Forelimb muscle (tissue), 1 donor: ENCODE measurements at regions not wholly inside any gene's neighbourhood (a gene's known extent, or its start where the extent isn't known, plus 50 kb on each side); places are given as distances from the start of the nearest gene placed in this dataset.
"Not testable (repeated sequence)": the region's sequence is repeated elsewhere in the genome, so short reads cannot be mapped to it uniquely, and the experiment has no call there.

Source experiments
- DNase-seq: peaks from one replicate; pipeline ENCODE4 v3.0.0-alpha.2; 2013; ENCODE audit warnings: low read depth

DNA sequence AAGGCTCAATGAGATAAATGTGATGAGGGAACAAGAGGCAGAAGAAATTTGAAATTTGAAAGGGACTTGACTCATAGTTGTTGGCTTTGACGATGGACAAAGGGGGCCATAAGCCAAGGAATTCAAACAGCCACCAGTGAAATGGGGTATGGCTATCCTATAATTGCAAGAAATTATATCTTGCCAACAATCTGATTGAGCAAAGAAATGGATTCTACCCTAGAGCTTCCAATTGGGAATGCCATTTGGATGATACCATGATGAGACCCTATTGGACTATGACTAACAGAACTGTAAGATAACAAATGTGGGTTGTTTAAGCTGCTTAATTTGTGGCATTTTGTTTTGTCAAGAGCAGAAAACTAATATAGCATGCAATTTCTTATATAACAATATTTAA lies 270.1 kb upstream of the ARSJ start:
- DNase-seq, result no peak

DNA sequence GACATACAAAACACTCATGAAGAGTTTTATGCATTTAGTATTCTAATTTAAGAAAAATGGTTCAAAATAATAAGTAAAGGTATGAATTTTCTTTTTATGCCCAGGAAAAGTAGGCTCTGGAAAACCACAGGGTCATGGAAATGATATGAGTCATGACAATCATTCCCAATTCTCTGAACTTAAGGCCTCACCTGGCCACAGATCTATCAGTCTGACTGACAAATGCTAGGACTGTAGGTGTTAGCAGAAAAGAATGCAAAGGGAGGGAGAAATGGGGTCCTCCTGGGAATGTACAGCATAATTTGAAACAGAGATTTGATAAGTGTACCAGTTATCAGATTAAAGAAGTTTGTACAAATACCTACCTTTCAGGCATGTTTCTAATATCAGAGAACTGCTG lies 270.5 kb upstream of the ARSJ start:
- DNase-seq, result no peak

DNA sequence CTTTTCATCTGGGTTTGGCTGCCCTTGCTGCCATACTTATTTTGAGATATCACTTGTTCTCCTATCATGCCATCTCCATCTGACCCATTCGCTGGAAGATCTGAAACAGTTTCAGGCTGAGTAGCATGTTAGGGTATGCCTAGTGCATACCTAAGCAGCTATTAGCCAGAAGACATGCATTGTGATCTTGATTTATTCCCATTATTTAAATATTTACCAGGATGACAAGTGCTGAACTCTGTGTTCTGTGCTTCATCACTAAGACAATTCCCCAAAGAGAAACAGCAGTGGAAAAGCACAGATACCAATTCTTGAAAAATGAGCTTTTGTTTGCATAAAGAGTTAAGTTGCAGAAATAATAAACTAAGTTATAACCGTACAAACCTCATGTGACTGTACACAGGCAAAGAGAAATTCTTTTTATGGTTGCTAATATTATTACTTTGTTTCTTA lies 271.0 kb upstream of the ARSJ start:
- no peak for DNase-seq

DNA sequence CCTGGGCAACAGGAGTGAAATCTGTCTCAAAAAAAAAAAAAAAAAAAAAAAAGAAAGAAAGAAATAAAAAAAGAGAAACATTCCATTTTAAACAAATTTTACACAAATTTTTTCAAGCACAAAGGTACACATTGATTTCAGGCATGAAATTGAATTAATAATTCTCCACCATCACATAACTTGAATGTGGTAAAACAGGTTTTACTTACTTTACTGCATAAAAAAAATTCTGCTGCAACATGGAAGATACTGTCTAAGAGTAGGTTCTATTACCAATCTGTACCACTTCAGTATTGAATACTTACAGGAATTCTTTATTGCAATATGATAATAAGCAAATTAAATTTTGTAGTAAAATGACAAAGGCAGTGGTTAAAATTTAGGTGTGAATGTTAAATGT lies 271.6 kb upstream of the ARSJ start:
- DNase-seq, result no peak

DNA sequence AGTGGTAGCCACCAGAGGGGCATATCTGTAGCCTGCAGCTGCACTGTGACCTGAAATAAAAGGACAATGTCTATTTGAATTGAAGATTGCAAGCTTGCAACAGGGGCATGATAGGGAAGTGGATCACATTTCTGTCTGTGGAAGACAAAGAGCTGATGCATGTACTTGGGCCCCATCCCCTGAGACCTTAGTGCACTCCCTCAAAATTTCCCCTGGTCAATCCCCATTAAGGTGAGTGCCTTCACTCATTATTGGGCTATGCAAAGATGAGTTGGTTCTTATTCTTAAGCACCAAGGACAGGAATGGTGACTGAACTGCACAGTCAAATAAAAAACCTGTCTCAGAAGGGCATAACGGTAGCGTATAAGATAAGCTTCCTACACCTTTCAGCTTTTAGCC lies 273.1 kb upstream of the ARSJ start:
- DNase-seq, result no peak

DNA sequence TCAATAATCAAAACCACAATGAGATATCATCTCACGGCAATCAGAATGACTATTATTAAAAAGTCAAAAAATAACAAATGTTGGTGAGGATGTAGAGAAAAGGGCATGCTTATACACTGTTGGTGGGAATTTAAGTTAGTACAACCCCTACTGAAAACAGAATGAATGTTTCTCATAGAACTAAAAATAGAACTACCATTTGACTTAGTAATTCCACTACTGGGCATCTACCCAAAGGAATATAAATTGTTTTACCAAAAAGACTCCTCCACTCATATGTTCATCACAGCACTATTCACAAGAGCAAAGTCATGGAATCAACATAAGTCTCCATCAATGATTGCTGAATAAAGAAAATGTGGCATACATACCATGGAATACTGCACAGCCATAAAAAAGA lies 278.1 kb upstream of the ARSJ start:
- no peak for DNase-seq

DNA sequence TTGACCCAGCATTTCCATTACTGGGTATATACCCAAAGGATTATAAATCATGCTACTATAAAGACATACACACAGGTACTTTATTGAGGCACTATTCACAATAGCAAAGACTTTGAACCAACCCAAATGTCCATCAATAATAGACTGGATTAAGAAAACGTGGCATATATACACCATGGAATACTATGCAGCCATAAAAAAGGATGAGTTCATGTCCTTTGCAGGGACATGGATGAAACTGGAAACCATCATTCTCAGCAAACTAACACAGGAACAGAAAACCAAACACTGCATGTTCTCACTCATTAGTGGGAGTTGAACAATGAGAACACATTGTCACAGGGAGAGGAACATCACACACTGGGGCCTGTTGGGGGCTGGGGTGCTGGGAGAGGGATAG lies 283.0 kb upstream of the ARSJ start:
- not testable (repeated sequence) for DNase-seq

DNA sequence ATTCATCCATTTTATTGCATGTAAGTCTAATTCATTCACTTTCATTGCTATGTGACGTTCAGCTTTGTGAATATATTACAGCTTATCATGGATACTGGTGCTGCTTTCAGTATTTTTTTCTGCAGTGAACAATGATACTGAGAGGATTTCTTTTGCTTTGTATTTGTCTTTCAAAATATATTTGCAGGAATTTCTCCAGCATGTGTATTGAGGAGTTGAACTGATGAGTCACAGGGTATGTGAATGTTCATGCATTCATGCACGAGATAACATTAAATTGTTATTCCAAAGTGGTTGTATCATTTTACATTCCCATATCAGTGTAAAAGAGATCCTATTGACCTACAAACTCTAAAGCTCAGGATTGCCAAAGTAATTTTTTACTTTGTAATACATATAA lies 283.8 kb upstream of the ARSJ start:
- DNase-seq, result no peak

DNA sequence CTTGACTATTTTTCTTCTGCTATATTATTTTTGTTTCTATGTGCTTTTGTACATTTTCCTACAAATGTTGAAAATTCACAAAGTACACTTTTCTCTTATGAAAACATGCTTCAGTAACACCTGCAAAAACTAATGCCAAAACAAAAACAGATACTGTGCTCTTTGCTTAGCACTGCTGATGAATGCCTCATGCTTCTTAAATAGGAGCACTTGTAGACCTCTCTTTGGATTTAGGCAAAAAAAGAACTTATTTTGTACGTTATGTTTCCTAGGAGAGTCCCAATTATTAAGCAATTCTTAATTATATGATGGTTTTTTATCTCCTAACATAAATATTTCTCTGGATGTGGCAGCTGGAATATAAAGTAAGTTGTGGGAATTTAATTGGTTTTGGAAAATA lies 285.0 kb upstream of the ARSJ start:
- DNase-seq, result no peak

DNA sequence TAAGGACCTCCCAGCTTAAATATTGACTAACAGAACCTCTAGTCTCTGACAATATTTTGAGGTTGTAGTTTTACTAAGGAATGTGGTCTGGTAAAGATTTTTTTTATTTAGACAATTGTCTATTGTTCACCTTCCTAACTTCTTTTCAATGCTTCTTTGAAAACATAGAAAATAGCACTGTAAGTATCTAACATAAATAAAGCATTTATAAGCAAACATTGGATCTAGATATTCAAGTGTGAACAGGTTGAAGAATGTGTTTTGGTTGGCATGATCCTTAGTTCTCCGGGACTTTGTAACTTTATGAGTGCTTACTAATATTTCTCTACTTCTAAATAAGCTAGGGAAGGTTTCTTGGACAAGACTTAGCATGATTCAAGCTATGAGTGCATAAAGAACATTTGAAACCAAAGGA lies 285.4 kb upstream of the ARSJ start:
- DNase-seq, result no peak

DNA sequence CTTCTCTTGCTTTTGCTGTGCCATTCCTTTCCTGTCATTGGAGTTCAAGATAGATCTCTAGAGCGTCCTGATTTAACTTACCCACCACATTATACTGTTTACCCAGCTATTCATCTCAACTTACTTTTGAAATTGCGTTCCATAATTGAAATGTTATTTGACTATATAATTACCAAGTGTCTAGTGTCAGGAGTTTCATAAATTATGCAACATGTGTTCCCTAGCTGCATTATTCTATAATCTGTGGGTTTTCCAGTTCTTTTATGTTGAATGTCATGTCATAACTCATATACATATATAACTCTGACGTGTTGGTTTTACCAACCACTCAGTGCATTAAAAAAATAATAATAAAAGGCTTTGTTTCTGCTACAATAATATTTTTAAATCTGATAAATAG lies 285.9 kb upstream of the ARSJ start:
- no peak for DNase-seq

DNA sequence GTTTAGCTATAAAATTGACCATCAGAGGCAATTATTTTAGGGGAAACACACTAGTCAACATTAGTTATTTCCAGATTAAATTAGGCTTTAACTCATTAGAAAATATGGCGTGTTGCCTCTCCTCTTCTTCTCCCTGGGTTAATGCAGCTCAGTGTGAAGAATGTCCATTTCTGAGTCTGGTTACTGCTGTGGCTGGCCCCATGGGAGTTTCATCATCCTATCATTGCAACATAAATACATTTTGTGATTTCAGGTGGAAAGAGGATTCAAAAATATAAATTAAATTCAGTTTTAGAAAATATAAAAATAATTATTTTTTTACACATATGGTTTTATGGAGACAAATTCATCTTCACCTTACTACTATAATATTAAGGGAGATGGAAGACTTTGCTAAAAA lies 288.5 kb upstream of the ARSJ start:
- no peak for DNase-seq

DNA sequence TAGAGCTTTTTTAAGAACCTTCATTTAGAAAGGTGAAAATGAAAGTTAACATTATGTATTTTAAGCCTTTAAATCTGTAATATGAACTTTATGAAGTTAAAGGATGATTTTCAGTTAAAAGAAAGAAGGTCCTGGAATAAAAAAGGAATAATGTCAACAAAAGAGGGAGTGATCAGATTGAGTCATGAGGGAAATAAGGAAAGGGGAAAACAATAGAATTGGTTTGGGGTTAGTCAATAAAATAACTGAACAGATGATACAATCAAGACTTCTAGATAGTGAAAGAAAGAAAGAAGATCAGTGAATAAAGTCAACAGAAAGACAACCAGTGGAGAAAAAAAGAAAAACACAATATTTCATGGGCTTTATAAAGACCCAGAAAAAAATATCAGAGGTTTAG lies 291.6 kb upstream of the ARSJ start:
- no peak for DNase-seq

DNA sequence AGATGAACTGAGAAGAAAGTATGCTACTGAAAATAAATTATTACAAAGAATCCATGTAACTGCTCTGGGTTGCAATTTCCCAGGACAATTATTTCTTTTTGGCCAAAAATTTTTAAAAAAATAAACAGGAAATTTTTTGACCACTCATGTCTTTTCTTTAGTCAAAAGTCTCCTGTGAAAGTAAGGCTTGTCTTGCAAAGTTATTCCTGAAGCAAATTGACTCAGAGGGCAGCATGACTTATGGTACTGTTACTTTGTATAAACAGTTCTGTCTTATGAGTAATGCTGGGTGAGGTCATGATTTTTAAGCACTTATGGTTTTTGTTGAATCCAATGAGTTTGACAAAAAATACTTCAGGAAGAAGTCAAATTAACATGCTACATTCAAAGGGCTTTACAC lies 292.8 kb upstream of the ARSJ start:
- no peak for DNase-seq

DNA sequence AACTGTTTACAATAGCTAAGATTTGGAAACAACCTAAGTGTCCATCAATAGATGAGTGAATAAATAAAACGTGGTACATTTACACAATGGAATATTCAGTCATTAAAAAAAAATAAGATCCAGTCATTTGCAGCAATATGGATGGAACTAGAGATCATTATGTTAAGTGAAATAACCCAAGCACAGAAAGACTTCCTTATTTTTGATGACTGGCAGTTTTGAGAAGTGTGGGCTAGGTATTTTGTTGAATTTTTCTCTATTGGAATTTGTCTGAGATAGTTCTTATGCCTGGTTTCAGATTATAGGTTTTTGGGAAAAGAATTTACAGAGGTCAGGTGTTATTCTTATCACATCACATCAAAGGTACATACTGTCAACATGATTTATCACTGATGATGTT lies 293.8 kb upstream of the ARSJ start:
- no peak for DNase-seq

DNA sequence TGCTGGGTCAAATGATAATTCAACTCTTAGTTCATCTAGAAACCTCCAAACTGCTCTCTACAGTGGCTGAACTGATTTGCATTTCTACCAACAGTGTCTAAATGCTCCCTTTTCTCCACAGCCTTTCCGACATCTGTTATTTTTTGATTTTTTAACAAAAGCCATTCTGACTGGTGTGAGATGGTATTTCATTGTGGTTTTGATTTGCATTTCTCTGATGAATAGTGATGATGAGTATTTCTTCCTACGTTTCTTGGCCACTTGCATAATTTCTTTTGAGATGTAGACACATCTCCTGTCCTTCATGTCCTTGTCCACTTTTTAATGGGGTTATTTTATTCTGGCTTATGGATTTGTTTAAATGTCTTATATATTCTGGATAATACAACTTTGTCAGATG lies 298.2 kb upstream of the ARSJ start:
- DNase-seq, result no peak

DNA sequence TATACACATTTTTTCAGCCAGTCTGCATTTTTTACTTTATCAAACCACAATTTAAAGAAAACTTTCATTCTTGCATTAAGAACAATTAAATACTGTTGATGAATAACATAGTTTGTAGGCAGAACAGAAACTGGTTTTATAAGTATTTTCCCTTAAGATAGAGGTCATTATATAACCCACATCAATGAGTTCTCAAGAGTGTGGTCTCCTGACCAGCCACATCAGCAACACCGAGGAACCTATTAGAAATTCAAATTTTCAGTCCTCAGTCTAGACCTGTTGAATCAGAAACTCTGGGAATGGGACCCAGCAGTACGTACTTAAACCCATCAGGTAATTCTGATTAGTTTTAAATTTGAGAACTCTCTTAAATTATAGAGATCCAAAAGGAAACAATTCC lies 299.6 kb upstream of the ARSJ start:
- DNase-seq, result no peak

DNA sequence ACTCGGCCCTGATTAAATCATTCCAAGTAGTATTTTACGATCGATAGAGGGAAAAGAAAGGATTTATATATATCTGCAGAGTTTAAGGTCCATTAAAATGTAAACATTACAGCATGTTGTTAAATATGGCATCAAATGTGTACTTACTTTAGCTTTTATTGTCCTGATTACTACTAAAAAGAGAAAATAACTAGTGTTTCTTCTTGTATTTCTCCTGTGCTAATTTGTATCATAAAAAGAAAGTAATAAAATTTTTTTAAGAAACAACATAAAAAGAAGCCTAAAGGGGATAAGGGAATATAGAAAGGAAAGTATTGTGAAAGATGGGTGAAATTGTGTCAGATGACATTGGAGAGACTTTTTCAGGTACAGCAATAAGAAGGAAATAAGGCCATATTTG lies 300.3 kb upstream of the ARSJ start:
- DNase-seq, result no peak

DNA sequence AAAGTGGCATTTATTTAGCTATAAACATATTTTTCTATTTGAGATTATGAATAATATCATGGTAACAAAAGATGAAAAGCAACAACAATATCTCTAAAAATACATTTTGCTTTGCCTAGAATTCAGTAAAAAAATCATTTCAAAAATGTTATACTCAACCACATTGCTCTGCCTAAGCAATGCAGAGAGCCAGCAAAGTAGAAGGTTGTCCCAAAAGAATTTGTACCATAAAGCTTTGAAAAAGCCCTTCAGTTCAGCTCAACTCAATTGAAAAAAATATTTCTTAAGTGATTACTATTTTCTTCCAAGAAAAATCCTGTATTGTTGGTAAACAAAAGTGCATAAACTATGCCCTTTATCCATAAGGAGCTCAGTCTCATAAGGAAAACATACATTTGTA lies 301.2 kb upstream of the ARSJ start:
- DNase-seq, result no peak

DNA sequence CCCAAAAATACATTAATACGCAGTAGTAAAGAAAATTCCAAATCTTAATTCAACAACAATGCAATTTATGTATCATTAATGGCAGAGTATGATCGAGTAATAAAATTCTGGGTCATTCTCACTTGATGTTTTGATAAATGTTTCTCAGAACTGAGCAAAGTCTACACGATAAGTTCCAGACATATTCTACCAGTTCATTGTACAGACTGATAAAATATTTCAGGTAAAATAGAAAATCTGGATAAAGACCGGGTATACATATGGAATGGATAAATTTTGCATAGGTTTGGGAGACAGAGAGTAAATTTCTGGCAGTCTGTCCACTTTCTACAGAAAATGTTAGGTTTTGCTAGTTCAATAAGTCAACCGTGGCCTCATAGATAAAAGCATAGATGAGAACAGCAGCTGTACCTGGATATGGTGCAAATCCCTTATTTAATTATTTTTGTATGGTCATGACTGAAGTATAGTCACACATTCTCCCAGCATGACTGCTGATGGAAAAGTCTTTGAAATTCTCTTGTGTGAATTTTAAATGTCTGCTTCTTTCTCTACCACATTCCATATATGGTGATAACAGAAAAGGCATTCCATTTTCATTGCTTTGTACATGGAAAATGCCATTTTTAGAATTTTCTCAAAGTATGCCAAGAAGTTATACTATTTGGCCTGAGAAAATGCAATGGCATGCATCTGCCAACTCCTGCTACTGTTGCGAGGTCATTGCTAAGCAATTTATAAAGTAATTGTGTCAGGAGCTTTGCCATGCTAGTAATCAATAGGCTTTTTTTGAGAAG lies 301.9 kb upstream of the ARSJ start:
- DNase-seq, result no peak

DNA sequence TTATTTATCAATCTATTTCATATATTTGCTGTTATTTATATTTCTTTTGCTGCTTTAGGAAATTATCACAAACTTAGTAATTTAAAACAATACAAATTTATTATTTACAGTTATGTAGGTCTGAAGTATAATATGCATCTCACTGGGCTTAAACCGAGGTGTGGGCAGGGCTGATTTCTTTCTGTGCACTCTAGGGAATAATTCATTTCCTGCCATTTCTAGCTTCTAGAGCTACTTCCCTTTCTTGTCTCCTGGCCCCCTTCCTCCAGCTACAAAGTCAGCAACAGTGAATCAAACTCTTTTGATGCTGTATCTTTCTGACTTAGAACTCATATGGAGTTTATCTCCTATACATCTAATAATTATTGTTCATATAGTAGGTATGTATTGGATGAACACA lies 303.5 kb upstream of the ARSJ start:
- DNase-seq, result no peak

DNA sequence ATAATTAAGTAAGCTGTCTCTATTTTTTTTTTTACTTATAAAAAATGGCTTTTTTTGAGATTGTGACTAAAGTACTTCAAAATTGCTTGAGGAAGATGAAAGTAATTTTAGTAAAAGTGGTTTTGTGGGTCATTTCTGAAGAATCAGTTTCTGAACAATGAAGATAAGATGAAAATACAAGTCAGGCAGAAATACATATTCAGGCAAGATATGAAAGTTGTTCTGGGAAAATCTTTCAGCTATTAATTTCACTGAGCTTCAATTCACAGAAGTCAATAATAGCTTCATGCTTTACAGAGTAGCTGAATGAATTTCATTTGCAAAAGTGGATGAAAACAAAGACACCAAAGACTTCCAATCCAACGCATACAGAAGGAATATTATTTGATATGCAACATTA lies 305.2 kb upstream of the ARSJ start:
- no peak for DNase-seq

DNA sequence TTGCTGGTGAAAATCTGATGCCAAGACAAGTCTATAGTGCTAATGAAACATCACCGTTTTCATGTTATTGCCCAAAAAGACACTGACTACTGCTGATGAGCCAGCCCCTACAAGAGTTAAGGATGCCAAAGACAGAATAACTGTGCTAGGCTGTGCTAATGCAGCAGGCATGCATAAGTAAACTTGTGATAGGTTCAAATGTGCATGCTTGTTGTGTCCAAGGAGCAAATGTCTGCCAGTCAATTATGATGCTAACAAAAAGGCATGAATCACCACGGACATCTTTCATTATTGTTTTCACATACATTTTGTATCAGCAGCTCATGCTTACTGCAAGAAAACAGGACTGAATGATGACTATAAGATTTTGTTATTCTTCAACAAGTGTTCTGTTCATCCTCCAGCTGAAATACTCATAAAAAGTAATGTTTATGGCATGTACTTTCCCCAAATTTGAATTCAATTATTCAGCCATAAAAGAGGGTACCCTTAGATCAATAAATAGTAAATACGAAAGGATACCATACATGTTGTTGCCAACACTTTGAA lies 306.9 kb upstream of the ARSJ start:
- DNase-seq, result no peak
